ENCODE measurements at regions not wholly inside any gene's neighbourhood (a gene's known extent, or its start where the extent isn't known, plus 50 kb on each side); places are given as distances from the start of the nearest gene placed in this dataset.

- Histone ChIP-seq H3K4me1 (ENCODE audit: insufficient read depth, low read length) (no peaks in the 10 kb centered on the region), H3K9ac (ENCODE audit: low read depth, low read length) (no peak overlapping the region), H2AFZ (ENCODE audit: low read depth, low read length) (no peak overlapping the region), H4K20me1 (ENCODE audit: insufficient read depth, low read length) (no peaks in the 10 kb centered on the region), H3K4me2 (ENCODE audit: insufficient read depth, low read length) (no peak overlapping the region), H3K27me3 (ENCODE audit: insufficient read depth, low read length, poor library complexity) (peaks cover 22% of the 10 kb centered on the region), H3K79me2 (ENCODE audit: insufficient read depth, low read length) (no peaks in the 10 kb centered on the region), H3K36me3 (ENCODE audit: insufficient read depth, low read length) (no peaks in the 10 kb centered on the region), H3K27ac (ENCODE audit: low read length) (no peak overlapping the region), H3K9me3 (ENCODE audit: insufficient read depth, low read length, severe bottlenecking) (no peaks in the 10 kb centered on the region), H3K4me3 (ENCODE audit: low read depth in 1 of 2, low read length in 2 of 2) (no peak overlapping the region)
- ATAC-seq (ENCODE audit: insufficient read depth, low read depth) (no peak), DNase-seq (no peak)
- TF ChIP-seq EZH2 (IDR thresholded peaks at IDR 0.05; ENCODE audit: borderline replicate concordance, low read depth, low read length, severe bottlenecking) (no peak), CTCF (IDR thresholded peaks at IDR 0.05; ENCODE audit: borderline replicate concordance, extremely low read depth, low read length, poor library complexity, severe bottlenecking) (no peak)
Measured at GRCh38 chr16:26189536-26189935, 497.8 kb downstream of the HS3ST4 start.

- DNase-seq = no peak
- Histone ChIP-seq H3K79me2 (ENCODE audit: insufficient read depth, low read length) (no peaks in the 10 kb centered on the region), H3K4me2 (ENCODE audit: insufficient read depth, low read length) (no peak overlapping the region), H3K9me3 (ENCODE audit: insufficient read depth, low read length, severe bottlenecking) (no peaks in the 10 kb centered on the region), H3K36me3 (ENCODE audit: insufficient read depth, low read length) (no peaks in the 10 kb centered on the region), H3K9ac (ENCODE audit: low read depth, low read length) (no peak overlapping the region), H3K27ac (ENCODE audit: low read length) (no peak overlapping the region), H3K4me1 (ENCODE audit: insufficient read depth, low read length) (no peaks in the 10 kb centered on the region; the same call in 1 of the 2 replicates), H2AFZ (ENCODE audit: low read depth, low read length) (no peak overlapping the region), H3K4me3 (ENCODE audit: low read depth in 1 of 2, low read length in 2 of 2) (no peak overlapping the region), H3K27me3 (ENCODE audit: insufficient read depth, low read length, poor library complexity) (peaks cover 25% of the 10 kb centered on the region), H4K20me1 (ENCODE audit: insufficient read depth, low read length) (no peaks in the 10 kb centered on the region)
- TF ChIP-seq EZH2 (IDR thresholded peaks at IDR 0.05; ENCODE audit: borderline replicate concordance, low read depth, low read length, severe bottlenecking) (no peak), CTCF (IDR thresholded peaks at IDR 0.05; ENCODE audit: borderline replicate concordance, extremely low read depth, low read length, poor library complexity, severe bottlenecking) (no peak)
- no peak for ATAC-seq (ENCODE audit: insufficient read depth, low read depth)
Measured at GRCh38 chr16:26194526-26194925, 502.8 kb downstream of the HS3ST4 start.

GRCh38 chr16:26195225-26195624 lies 503.5 kb downstream of the HS3ST4 start:
- Histone ChIP-seq H3K9me3 (ENCODE audit: insufficient read depth, low read length, severe bottlenecking) (no peaks in the 10 kb centered on the region), H3K36me3 (ENCODE audit: insufficient read depth, low read length) (no peaks in the 10 kb centered on the region), H3K27me3 (ENCODE audit: insufficient read depth, low read length, poor library complexity) (peaks cover 22% of the 10 kb centered on the region), H3K4me2 (ENCODE audit: insufficient read depth, low read length) (no peak overlapping the region), H3K27ac (ENCODE audit: low read length) (no peak overlapping the region), H3K79me2 (ENCODE audit: insufficient read depth, low read length) (no peaks in the 10 kb centered on the region), H2AFZ (ENCODE audit: low read depth, low read length) (no peak overlapping the region), H3K4me3 (ENCODE audit: low read depth in 1 of 2, low read length in 2 of 2) (no peak overlapping the region), H4K20me1 (ENCODE audit: insufficient read depth, low read length) (no peaks in the 10 kb centered on the region), H3K9ac (ENCODE audit: low read depth, low read length) (no peak overlapping the region), H3K4me1 (ENCODE audit: insufficient read depth, low read length) (no peaks in the 10 kb centered on the region; the same call in 1 of the 2 replicates)
- DNase-seq = no peak
- ATAC-seq (ENCODE audit: insufficient read depth, low read depth) = no peak
- TF ChIP-seq EZH2 (IDR thresholded peaks at IDR 0.05; ENCODE audit: borderline replicate concordance, low read depth, low read length, severe bottlenecking) = no peak
- no peak for TF ChIP-seq CTCF (IDR thresholded peaks at IDR 0.05; ENCODE audit: borderline replicate concordance, extremely low read depth, low read length, poor library complexity, severe bottlenecking)

- ATAC-seq (ENCODE audit: insufficient read depth, low read depth) (no peak), DNase-seq (no peak)
- no peaks in the 10 kb centered on the region for H4K20me1 ChIP-seq (ENCODE audit: insufficient read depth, low read length)
- H3K4me3 ChIP-seq (ENCODE audit: low read depth in 1 of 2, low read length in 2 of 2) = no peak overlapping the region
- H3K79me2 ChIP-seq (ENCODE audit: insufficient read depth, low read length) = no peaks in the 10 kb centered on the region
- no peak overlapping the region for H2AFZ ChIP-seq (ENCODE audit: low read depth, low read length)
- H3K4me1 ChIP-seq (ENCODE audit: insufficient read depth, low read length) = no peaks in the 10 kb centered on the region; the same call in 1 of the 2 replicates
- TF ChIP-seq CTCF (IDR thresholded peaks at IDR 0.05; ENCODE audit: borderline replicate concordance, extremely low read depth, low read length, poor library complexity, severe bottlenecking) (no peak), EZH2 (IDR thresholded peaks at IDR 0.05; ENCODE audit: borderline replicate concordance, low read depth, low read length, severe bottlenecking) (no peak)
- H3K27me3 ChIP-seq (ENCODE audit: insufficient read depth, low read length, poor library complexity) = peaks cover 22% of the 10 kb centered on the region
- no peaks in the 10 kb centered on the region for H3K36me3 ChIP-seq (ENCODE audit: insufficient read depth, low read length)
- H3K4me2 ChIP-seq (ENCODE audit: insufficient read depth, low read length) = no peak overlapping the region
- H3K27ac ChIP-seq (ENCODE audit: low read length) = no peak overlapping the region
- no peaks in the 10 kb centered on the region for H3K9me3 ChIP-seq (ENCODE audit: insufficient read depth, low read length, severe bottlenecking)
- no peak overlapping the region for H3K9ac ChIP-seq (ENCODE audit: low read depth, low read length)
Measured at GRCh38 chr16:26196310-26196709, 504.6 kb downstream of the HS3ST4 start.

All from DND-41 (cell line).